Upper lobe of left lung (tissue), 4 donors: ENCODE measurements at regions not wholly inside any gene's neighbourhood (a gene's known extent, or its start where the extent isn't known, plus 50 kb on each side); places are given as distances from the start of the nearest gene placed in this dataset.

Experiments
- EP300 ChIP-seq, 4 donors: sonication (generic); formaldehyde crosslinking; IDR thresholded peaks; one replicate each; pipeline ENCODE4 v1.5.1; 2017; ENCODE audit warnings: antibody characterized with exemption in 4 of 4, control low read depth in 2 of 4
- POLR2A ChIP-seq, 4 donors: fragments of 450-650 bp; IDR thresholded peaks; one replicate each; pipeline ENCODE4 v1.5.1; 2016 to 2017; ENCODE audit warnings: antibody characterized with exemption in 4 of 4, mild to moderate bottlenecking in 2 of 4
- POLR2AphosphoS5 ChIP-seq, 2 donors: sonication (generic); formaldehyde crosslinking; IDR thresholded peaks; one replicate each; pipeline ENCODE4 v1.5.1; 2017; ENCODE audit warnings: antibody characterized with exemption in 2 of 2
- TF ChIP-seq, protein P1 (sequence below), 6 experiments: fragments of 450-650 bp in 4 of 6; fragments of 200-600 bp in 2 of 6; sonication (generic) in 2 of 6; IDR thresholded peaks; one replicate each; pipeline ENCODE4 v1.5.1; 2016 to 2019; ENCODE audit warnings: antibody characterized with exemption in 6 of 6

DNA sequence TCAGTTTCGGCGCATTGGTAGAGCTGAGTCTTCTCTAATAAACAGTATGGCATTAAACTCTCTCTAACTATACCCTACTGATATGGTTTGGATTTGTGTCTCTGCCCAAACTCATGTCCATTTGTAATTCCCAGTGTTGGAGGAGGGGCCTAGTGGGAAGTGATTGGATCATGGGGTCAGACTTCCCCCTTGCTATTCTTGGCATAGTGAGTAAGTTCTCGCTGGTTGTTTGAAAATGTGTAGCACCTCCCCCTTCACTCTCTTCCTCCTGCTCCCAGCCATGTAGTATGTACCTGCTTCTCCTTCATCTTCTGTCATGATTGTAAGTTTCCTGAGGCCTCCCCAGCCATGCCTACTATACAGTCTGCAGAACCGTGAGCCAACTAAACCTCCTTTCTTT, 682.7 kb upstream of the ARGLU1 start:
- TF ChIP-seq, protein P1, sequence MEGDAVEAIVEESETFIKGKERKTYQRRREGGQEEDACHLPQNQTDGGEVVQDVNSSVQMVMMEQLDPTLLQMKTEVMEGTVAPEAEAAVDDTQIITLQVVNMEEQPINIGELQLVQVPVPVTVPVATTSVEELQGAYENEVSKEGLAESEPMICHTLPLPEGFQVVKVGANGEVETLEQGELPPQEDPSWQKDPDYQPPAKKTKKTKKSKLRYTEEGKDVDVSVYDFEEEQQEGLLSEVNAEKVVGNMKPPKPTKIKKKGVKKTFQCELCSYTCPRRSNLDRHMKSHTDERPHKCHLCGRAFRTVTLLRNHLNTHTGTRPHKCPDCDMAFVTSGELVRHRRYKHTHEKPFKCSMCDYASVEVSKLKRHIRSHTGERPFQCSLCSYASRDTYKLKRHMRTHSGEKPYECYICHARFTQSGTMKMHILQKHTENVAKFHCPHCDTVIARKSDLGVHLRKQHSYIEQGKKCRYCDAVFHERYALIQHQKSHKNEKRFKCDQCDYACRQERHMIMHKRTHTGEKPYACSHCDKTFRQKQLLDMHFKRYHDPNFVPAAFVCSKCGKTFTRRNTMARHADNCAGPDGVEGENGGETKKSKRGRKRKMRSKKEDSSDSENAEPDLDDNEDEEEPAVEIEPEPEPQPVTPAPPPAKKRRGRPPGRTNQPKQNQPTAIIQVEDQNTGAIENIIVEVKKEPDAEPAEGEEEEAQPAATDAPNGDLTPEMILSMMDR (IDR thresholded peaks at IDR 0.05): no peak
- no peak for TF ChIP-seq POLR2A (IDR thresholded peaks at IDR 0.05)
- TF ChIP-seq POLR2AphosphoS5 (IDR thresholded peaks at IDR 0.05): no peak
- no peak for TF ChIP-seq EP300 (IDR thresholded peaks at IDR 0.05)
